AG04450 (cell line): ENCODE measurements at regions not wholly inside any gene's neighbourhood (a gene's known extent, or its start where the extent isn't known, plus 50 kb on each side); places are given as distances from the start of the nearest gene placed in this dataset.
"Not testable (repeated sequence)": the region's sequence is repeated elsewhere in the genome, so short reads cannot be mapped to it uniquely, and the experiment has no call there.

Experiments used
- CTCF ChIA-PET: fragments of 300-600, 350-600 bp; formaldehyde crosslinking; extraction: SDS; loops from one replicate; lab custom pipeline; 2022; ENCODE audit warnings: antibody characterized with exemption, inconsistent platforms; lab: Charles Lee
- POLR2A ChIA-PET: fragments of 350-600 bp; formaldehyde crosslinking; extraction: SDS; loops from one replicate; lab custom pipeline; 2021; ENCODE audit warnings: antibody characterized with exemption, inconsistent platforms; lab: Yijun Ruan, JAX
- DNase-seq: peaks from one replicate; pipeline ENCODE4 v3.0.0-alpha.2; 2011; ENCODE audit warnings: low read depth, low spot score
- H3K27ac ChIP-seq: one replicate; pipeline ENCODE4 v1.5.1; 2012; ENCODE audit warnings: low read depth, low read length, control low read depth
- H3K27me3 ChIP-seq: one replicate; pipeline ENCODE4 v1.6.0; 2012; ENCODE audit warnings: low read length; ENCODE audit not compliant: control insufficient read depth, insufficient read depth
- H3K4me3 ChIP-seq: 2 replicates; pipeline ENCODE4 v1.5.1; 2011; ENCODE audit warnings: mild to moderate bottlenecking, low read depth, low read length, control low read depth
- H3K9me3 ChIP-seq: 2 replicates; pipeline ENCODE4 v1.5.1; 2012; ENCODE audit warnings: low read length; ENCODE audit not compliant: control insufficient read depth, insufficient read depth
- CTCF ChIP-seq: IDR thresholded peaks from 2 replicates; pipeline ENCODE4 v1.5.1; 2011; ENCODE audit warnings: low read depth, low read length, control low read depth, inconsistent platforms

DNA sequence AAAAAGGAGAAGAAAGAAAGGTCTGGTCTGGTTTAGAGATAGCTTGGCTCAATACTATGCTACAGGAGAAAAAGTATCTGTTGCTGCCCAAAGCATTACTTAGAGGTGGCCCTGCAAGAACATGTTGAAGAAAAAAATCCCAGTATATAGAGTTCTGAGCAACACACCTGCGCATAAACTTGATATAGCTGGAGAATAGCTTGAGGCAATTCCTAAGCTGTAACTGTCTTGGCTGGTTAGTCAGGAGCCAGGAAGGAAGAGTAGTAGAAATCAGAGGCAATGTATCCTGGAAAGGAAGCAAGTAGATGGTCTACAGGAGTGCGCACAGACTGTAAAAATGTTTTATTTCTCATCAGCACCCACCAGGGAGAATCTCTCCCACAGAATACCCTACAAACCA lies 209.7 kb downstream of the SLITRK1 start:
- CTCF ChIA-PET: no interaction called here
- H3K27me3 ChIP-seq: no peaks in the 10 kb centered on the region
- TF ChIP-seq CTCF: no peak
- H3K27ac ChIP-seq: no peak overlapping the region
- POLR2A ChIA-PET: no interaction called here
- H3K4me3 ChIP-seq: no peak overlapping the region
- H3K9me3 ChIP-seq: no peaks in the 10 kb centered on the region
- DNase-seq: no peak

DNA sequence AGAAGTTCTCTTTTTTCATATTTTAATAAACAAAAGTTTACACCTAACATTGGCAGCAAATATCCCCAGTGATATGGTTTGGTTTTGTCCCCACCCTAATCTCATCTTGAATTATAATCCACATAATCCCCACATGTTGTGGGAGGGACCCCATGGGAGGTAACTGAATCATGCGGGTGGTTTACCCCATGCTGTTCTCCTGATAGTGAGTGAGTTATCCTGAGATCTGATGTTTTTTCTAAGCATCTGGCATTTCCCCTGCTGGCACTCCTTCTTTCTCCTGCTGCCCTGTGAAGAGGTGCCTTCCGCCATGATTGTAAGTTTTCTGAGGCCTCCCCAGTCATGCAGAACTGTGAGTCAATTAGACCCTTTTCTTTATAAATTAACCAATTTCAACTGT lies 214.7 kb downstream of the SLITRK1 start:
- ChIA-PET CTCF (no interaction called here), POLR2A (no interaction called here)
- Histone ChIP-seq H3K9me3 (no peaks in the 10 kb centered on the region), H3K4me3 (no peak overlapping the region), H3K27me3 (no peaks in the 10 kb centered on the region), H3K27ac (no peak overlapping the region)
- DNase-seq: no peak
- no peak for TF ChIP-seq CTCF

DNA sequence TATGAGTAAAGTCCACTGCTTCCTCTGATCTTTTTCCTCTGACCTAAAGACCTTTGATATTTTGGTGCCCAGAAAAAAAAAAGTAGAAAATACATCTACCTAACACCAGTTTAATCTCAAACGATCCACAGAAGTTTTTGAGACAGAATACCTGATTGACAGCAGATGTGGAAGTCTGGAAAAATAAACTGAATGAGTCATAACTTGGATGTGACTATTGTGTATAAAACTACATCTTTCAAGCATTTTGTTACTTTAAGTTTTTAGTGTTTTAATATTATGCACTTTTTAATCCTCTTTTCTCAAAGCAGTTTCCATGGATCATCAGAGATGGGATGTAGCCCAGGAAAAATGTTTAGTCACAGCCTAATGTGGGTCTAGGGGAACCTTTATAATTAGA lies 216.1 kb downstream of the SLITRK1 start:
- DNase-seq: no peak
- ChIA-PET POLR2A (no interaction called here), CTCF (no interaction called here)

GRCh38 chr13:83657281-83657680 lies 225.0 kb downstream of the SLITRK1 start:
- Histone ChIP-seq H3K27ac (no peak overlapping the region), H3K4me3 (no peak overlapping the region), H3K27me3 (no peaks in the 10 kb centered on the region), H3K9me3 (no peaks in the 10 kb centered on the region)
- no peak for TF ChIP-seq CTCF
- ChIA-PET CTCF (no interaction called here), POLR2A (no interaction called here)
- no peak for DNase-seq

More for the DNA sequence above, 216.1 kb downstream of the SLITRK1 start:
- Histone ChIP-seq H3K9me3 (no peaks in the 10 kb centered on the region), H3K4me3 (no peak overlapping the region), H3K27ac (no peak overlapping the region), H3K27me3 (no peaks in the 10 kb centered on the region)
- TF ChIP-seq CTCF: no peak

DNA sequence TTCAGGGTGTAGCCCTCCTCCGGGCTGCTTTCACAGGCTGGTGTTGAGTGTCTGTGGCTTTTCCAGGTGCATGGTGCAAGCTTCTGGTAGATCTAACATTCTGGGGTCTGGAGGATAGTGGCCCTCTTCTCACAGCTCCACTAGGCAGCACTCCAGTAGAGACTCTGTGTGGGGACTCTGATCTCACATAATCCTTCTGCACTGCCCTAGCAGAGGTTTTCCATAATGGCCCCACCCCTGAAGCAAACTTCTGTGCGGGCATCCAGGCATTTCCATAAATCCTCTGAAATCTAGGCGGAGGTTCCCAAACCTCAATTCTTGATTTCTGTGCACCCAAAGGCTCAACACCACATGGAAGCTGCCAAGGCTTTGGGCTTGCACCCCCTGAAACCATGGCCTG lies 239.7 kb downstream of the SLITRK1 start:
- CTCF ChIA-PET, H3K27ac ChIP-seq: not testable (repeated sequence)

GRCh38 chr13:83634601-83635000 lies 247.7 kb downstream of the SLITRK1 start:
- no peak for DNase-seq
- no peaks in the 10 kb centered on the region for H3K9me3 ChIP-seq
- H3K27ac ChIP-seq: no peak overlapping the region
- H3K27me3 ChIP-seq: no peaks in the 10 kb centered on the region
- ChIA-PET POLR2A (no interaction called here), CTCF (no interaction called here)
- H3K4me3 ChIP-seq: no peak overlapping the region
- no peak for TF ChIP-seq CTCF

More for the DNA sequence above, 239.7 kb downstream of the SLITRK1 start:
- H3K27me3 ChIP-seq, H3K9me3 ChIP-seq, DNase-seq, POLR2A ChIA-PET, H3K4me3 ChIP-seq: not testable (repeated sequence)
